ENCODE measurements at regions not wholly inside any gene's neighbourhood (a gene's known extent, or its start where the extent isn't known, plus 50 kb on each side); places are given as distances from the start of the nearest gene placed in this dataset.

DNA sequence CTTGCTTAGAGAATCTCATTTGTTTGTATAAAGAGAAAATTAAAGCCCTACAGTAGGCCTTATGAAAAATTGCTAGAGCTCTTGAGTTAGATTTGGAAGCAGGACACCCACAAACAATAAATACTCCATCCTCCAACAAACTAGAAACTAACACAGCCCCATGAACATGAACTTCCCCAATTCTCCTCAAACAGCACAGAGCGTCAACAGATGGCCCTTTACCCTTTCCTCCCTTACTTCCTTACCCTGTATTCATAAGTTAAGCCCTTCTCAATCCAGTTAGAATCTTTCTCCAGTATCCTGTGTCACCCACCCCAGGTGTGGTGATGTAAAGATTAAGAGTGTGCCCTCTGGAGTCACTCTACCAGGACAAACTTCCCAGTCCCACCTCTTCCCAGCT, 113.7 kb downstream of the UNC5CL start:
- TF ChIP-seq, protein P1, sequence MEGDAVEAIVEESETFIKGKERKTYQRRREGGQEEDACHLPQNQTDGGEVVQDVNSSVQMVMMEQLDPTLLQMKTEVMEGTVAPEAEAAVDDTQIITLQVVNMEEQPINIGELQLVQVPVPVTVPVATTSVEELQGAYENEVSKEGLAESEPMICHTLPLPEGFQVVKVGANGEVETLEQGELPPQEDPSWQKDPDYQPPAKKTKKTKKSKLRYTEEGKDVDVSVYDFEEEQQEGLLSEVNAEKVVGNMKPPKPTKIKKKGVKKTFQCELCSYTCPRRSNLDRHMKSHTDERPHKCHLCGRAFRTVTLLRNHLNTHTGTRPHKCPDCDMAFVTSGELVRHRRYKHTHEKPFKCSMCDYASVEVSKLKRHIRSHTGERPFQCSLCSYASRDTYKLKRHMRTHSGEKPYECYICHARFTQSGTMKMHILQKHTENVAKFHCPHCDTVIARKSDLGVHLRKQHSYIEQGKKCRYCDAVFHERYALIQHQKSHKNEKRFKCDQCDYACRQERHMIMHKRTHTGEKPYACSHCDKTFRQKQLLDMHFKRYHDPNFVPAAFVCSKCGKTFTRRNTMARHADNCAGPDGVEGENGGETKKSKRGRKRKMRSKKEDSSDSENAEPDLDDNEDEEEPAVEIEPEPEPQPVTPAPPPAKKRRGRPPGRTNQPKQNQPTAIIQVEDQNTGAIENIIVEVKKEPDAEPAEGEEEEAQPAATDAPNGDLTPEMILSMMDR (IDR thresholded peaks at IDR 0.05; ENCODE audit: low read length): no peak
- no peak for TF ChIP-seq EZH2 (IDR thresholded peaks at IDR 0.05; ENCODE audit: borderline replicate concordance, low read length)
